ENCODE measurements at regions not wholly inside any gene's neighbourhood (a gene's known extent, or its start where the extent isn't known, plus 50 kb on each side); places are given as distances from the start of the nearest gene placed in this dataset.

DNA sequence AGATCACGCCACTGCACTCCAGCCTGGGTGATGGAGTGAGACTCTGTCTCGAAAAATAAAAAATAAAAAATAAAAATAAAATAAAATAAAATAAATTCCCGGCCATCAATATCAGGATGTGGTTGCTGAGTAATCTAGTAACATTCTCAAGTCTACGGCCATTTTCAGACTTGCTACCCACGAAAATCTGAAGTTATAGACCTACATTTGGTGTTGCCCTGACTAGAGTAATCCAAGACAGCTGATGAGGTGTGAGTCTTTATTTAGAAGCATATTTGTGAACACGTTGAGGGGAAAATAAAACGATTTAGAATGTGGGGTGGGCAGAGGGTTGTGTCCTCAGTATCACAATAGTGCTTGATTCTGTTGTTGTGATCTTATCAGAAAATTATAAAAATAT, 130.2 kb upstream of the MID1 start:
- Histone ChIP-seq H3K27ac (no peak overlapping the region), H3K36me3 (no peaks in the 10 kb centered on the region), H3K9me3 (no peaks in the 10 kb centered on the region), H3K4me1 (no peaks in the 10 kb centered on the region), H3K27me3 (no peaks in the 10 kb centered on the region), H3K4me3 (no peak overlapping the region)
- no peak for DNase-seq
- TF ChIP-seq POLR2A (IDR thresholded peaks at IDR 0.05): no peak
- TF ChIP-seq CTCF (IDR thresholded peaks at IDR 0.05): no peak

DNA sequence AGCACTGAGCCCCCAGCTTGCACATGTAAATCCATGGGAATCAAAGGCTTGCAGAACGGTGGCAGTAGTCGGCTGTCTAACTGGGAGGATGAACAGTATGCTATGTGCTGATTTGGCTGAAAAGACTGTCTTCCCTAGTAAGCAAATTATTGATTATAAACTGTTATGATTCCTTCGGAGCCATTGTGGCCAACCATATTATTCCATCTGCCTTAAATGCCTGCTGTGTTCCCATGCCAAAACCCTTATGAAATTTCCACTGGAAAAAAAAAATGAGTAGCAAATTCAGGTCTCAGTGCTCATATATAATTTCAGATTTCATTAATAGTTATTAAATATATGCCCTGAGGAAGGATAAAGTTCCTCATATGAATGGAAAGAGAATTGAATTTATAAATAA, 132.7 kb upstream of the MID1 start:
- Histone ChIP-seq H3K27ac (no peak overlapping the region), H3K4me3 (no peak overlapping the region), H3K4me1 (no peaks in the 10 kb centered on the region), H3K27me3 (no peaks in the 10 kb centered on the region), H3K9me3 (no peaks in the 10 kb centered on the region), H3K36me3 (no peaks in the 10 kb centered on the region)
- TF ChIP-seq POLR2A (IDR thresholded peaks at IDR 0.05) (no peak), CTCF (IDR thresholded peaks at IDR 0.05) (no peak)
- DNase-seq: no peak

- H3K27ac ChIP-seq: no peak overlapping the region
- H3K4me1 ChIP-seq: no peaks in the 10 kb centered on the region
- H3K4me3 ChIP-seq: no peak overlapping the region
- no peaks in the 10 kb centered on the region for H3K36me3 ChIP-seq
- TF ChIP-seq POLR2A (IDR thresholded peaks at IDR 0.05) (no peak), CTCF (IDR thresholded peaks at IDR 0.05) (no peak)
- no peak for DNase-seq
- H3K27me3 ChIP-seq: no peaks in the 10 kb centered on the region
- no peaks in the 10 kb centered on the region for H3K9me3 ChIP-seq
These were observed 134.1 kb upstream of the MID1 start for GRCh38 chrX:10754445-10754844.

- DNase-seq: no peak
- TF ChIP-seq CTCF (IDR thresholded peaks at IDR 0.05) (no peak), POLR2A (IDR thresholded peaks at IDR 0.05) (no peak)
- Histone ChIP-seq H3K36me3 (no peaks in the 10 kb centered on the region), H3K4me1 (no peaks in the 10 kb centered on the region), H3K4me3 (no peak overlapping the region), H3K9me3 (no peaks in the 10 kb centered on the region), H3K27ac (no peak overlapping the region), H3K27me3 (no peaks in the 10 kb centered on the region)
These were observed 135.3 kb upstream of the MID1 start for GRCh38 chrX:10755439-10756334.

DNA sequence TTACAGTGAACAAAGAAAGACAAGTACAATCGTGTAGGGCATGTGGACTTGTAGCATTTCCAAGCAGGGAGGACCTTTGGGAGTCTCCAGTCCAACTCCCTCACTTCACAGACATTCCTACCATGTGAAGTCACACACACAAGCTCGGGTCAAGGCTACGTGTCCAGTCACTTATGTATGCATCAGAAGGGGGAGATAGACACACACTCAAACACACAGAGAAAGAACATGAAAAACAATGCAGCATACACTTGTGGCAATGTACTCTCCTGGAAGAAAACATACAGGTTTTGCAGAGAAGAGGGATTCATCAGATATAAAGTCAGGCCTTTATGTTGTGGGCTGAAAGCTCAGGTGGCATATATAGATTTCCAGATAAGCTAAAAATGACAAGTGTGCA, 136.1 kb upstream of the MID1 start:
- Histone ChIP-seq H3K36me3 (no peaks in the 10 kb centered on the region), H3K27me3 (no peaks in the 10 kb centered on the region), H3K27ac (no peak overlapping the region), H3K4me3 (no peak overlapping the region), H3K4me1 (no peaks in the 10 kb centered on the region), H3K9me3 (no peaks in the 10 kb centered on the region)
- no peak for TF ChIP-seq POLR2A (IDR thresholded peaks at IDR 0.05)
- no peak for TF ChIP-seq CTCF (IDR thresholded peaks at IDR 0.05)
- DNase-seq: no peak
